ENCODE measurements at regions not wholly inside any gene's neighbourhood (a gene's known extent, or its start where the extent isn't known, plus 50 kb on each side); places are given as distances from the start of the nearest gene placed in this dataset.
"Not testable (repeated sequence)": the region's sequence is repeated elsewhere in the genome, so short reads cannot be mapped to it uniquely, and the experiment has no call there.

- peak; percentile 77 for DNase-seq
- POLR2A ChIA-PET; CTCF ChIA-PET; H3K4me1 Mint-ChIP-seq; H3K4me3 Mint-ChIP-seq; H3K36me3 Mint-ChIP-seq (ENCODE audit: low read depth); H3K9me3 Mint-ChIP-seq; H3K27ac Mint-ChIP-seq; H3K27me3 Mint-ChIP-seq: not testable (repeated sequence)
Observed at GRCh38 chr3:198167339-198168039, 207.5 kb downstream of the LMLN start.

- POLR2A ChIA-PET; H3K9me3 Mint-ChIP-seq; DNase-seq; H3K36me3 Mint-ChIP-seq (ENCODE audit: low read depth); H3K27ac Mint-ChIP-seq; H3K4me1 Mint-ChIP-seq; H3K4me3 Mint-ChIP-seq; CTCF ChIA-PET; H3K27me3 Mint-ChIP-seq: not testable (repeated sequence)
Observed at GRCh38 chr3:198170781-198171180, 210.8 kb downstream of the LMLN start.

GRCh38 chr3:198173080-198173479 lies 213.1 kb downstream of the LMLN start:
- CTCF ChIA-PET; DNase-seq; H3K9me3 Mint-ChIP-seq; H3K4me3 Mint-ChIP-seq; H3K27me3 Mint-ChIP-seq; POLR2A ChIA-PET; H3K4me1 Mint-ChIP-seq; H3K27ac Mint-ChIP-seq; H3K36me3 Mint-ChIP-seq (ENCODE audit: low read depth): not testable (repeated sequence)

- CTCF ChIA-PET; H3K36me3 Mint-ChIP-seq (ENCODE audit: low read depth); H3K9me3 Mint-ChIP-seq; H3K27me3 Mint-ChIP-seq; H3K4me3 Mint-ChIP-seq; H3K27ac Mint-ChIP-seq; DNase-seq; POLR2A ChIA-PET; H3K4me1 Mint-ChIP-seq: not testable (repeated sequence)
Observed at GRCh38 chr3:198173929-198174574, 214.0 kb downstream of the LMLN start.

All from activated CD4-positive, alpha-beta T cell treated with anti-CD3 and anti-CD28 coated beads, Interleukin-2, amount 10 ng/mL, durations not matched to agents 7 days and 5 days (primary cell).